ENCODE measurements at regions not wholly inside any gene's neighbourhood (a gene's known extent, or its start where the extent isn't known, plus 50 kb on each side); places are given as distances from the start of the nearest gene placed in this dataset.

- no peaks in the 10 kb centered on the region for H3K4me1 ChIP-seq
- TF ChIP-seq, protein P1, sequence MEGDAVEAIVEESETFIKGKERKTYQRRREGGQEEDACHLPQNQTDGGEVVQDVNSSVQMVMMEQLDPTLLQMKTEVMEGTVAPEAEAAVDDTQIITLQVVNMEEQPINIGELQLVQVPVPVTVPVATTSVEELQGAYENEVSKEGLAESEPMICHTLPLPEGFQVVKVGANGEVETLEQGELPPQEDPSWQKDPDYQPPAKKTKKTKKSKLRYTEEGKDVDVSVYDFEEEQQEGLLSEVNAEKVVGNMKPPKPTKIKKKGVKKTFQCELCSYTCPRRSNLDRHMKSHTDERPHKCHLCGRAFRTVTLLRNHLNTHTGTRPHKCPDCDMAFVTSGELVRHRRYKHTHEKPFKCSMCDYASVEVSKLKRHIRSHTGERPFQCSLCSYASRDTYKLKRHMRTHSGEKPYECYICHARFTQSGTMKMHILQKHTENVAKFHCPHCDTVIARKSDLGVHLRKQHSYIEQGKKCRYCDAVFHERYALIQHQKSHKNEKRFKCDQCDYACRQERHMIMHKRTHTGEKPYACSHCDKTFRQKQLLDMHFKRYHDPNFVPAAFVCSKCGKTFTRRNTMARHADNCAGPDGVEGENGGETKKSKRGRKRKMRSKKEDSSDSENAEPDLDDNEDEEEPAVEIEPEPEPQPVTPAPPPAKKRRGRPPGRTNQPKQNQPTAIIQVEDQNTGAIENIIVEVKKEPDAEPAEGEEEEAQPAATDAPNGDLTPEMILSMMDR (IDR thresholded peaks at IDR 0.05) = no peak
- H3K4me3 ChIP-seq = no peak overlapping the region
- H3K27me3 ChIP-seq = no peaks in the 10 kb centered on the region
- no peaks in the 10 kb centered on the region for H3K36me3 ChIP-seq
- DNase-seq = no peak
- no peaks in the 10 kb centered on the region for H3K9me3 ChIP-seq
- intact Hi-C loops (cut with DNase I; ENCODE audit: low total_unique reads) = no loop called here
- H3K27ac ChIP-seq = no peak overlapping the region
These were observed 148.1 kb upstream of the TCF21 start for GRCh38 chr6:133740816-133741215.

DNA sequence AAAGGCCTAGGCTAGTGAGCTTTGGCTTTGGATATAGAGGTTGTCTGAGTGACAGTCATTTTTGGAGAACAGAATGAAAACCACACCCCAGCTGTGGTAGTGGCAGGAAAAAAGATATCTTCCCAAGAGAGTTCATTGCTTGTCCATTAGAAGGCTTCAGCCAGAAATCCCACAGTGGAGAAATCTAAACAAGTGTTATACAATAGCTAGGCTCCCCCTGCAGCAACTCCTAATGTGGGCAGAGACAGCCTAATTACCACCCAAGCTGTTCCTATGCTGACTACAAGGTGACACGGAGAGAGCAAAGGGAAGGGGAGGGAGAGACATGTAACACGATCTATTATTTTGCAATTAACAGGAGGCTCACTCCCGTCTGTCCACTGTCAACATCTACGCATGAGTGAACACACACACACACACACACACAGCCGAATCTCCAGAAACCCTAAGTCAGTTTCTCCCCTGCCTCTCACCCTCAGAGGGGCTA lies 147.5 kb upstream of the TCF21 start:
- intact Hi-C loops (cut with DNase I; ENCODE audit: low total_unique reads) = no loop called here
- Histone ChIP-seq H3K36me3 (no peaks in the 10 kb centered on the region), H3K27ac (no peak overlapping the region), H3K4me3 (no peak overlapping the region), H3K4me1 (no peaks in the 10 kb centered on the region), H3K9me3 (no peaks in the 10 kb centered on the region), H3K27me3 (no peaks in the 10 kb centered on the region)
- TF ChIP-seq, protein P1 (IDR thresholded peaks at IDR 0.05) = no peak
- DNase-seq = no peak

- intact Hi-C loops (cut with DNase I; ENCODE audit: low total_unique reads) = no loop called here
- H3K4me1 ChIP-seq = no peaks in the 10 kb centered on the region
- no peaks in the 10 kb centered on the region for H3K9me3 ChIP-seq
- no peaks in the 10 kb centered on the region for H3K36me3 ChIP-seq
- TF ChIP-seq, protein P1 (IDR thresholded peaks at IDR 0.05) = no peak
- H3K27ac ChIP-seq = no peak overlapping the region
- DNase-seq = no peak
- no peaks in the 10 kb centered on the region for H3K27me3 ChIP-seq
- no peak overlapping the region for H3K4me3 ChIP-seq
These were observed 145.3 kb upstream of the TCF21 start for GRCh38 chr6:133743621-133744020.

DNA sequence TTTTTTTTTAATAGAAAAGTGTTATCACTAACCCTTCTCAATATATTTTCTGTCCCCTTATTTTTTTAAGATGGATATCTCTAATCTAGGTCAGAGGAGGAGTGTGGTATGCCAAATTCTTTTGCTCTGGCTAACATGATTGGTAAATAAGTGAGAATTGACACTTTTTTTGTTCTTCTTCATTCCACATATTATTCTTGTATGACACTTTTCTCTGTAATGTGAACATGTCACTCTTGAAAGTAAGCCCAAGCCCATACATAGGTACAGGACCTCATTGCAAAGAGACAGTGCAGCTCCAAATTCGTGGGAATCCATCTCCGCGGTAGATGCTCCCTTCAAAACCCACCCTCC lies 142.5 kb upstream of the TCF21 start:
- no peaks in the 10 kb centered on the region for H3K36me3 ChIP-seq
- TF ChIP-seq, protein P1 (IDR thresholded peaks at IDR 0.05) = no peak
- intact Hi-C loops (cut with DNase I; ENCODE audit: low total_unique reads) = no loop called here

DNA sequence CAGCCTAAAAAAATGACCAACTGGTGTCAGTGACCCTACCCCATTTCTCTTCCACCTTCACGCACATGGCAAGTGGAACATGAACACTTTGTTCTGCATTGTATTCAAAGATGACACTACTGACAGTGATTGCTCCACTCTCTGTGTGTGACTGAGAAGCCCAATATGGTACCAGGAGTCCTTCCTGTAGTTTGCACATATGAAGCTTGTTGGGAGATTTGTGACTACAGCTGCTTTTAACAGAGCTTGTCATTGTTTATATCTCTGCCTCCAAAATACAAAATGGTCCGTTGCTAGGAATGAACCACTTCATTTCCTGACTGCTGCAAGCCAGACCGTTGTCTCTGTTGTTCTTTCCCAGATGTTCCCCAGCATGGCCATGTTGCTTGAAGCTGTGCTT lies 140.3 kb upstream of the TCF21 start:
- DNase-seq = no peak
- H3K27ac ChIP-seq = no peak overlapping the region

More for the DNA sequence above, 142.5 kb upstream of the TCF21 start:
- DNase-seq = no peak
- Histone ChIP-seq H3K4me3 (no peak overlapping the region), H3K27me3 (no peaks in the 10 kb centered on the region), H3K9me3 (no peaks in the 10 kb centered on the region), H3K4me1 (no peaks in the 10 kb centered on the region), H3K27ac (no peak overlapping the region)

More for the DNA sequence above, 140.3 kb upstream of the TCF21 start:
- Histone ChIP-seq H3K9me3 (no peaks in the 10 kb centered on the region), H3K4me3 (no peak overlapping the region), H3K4me1 (peaks cover 0 to 10% (median 0%) of the 10 kb centered on the region in 4 donors), H3K36me3 (no peaks in the 10 kb centered on the region), H3K27me3 (no peaks in the 10 kb centered on the region)
- intact Hi-C loops (cut with DNase I; ENCODE audit: low total_unique reads) = no loop called here
- TF ChIP-seq, protein P1 (IDR thresholded peaks at IDR 0.05) = no peak

Measured in tibial artery (tissue), 4 donors.